LHCN-M2 (cell line): ENCODE measurements at regions not wholly inside any gene's neighbourhood (a gene's known extent, or its start where the extent isn't known, plus 50 kb on each side); places are given as distances from the start of the nearest gene placed in this dataset.
A peak's percentile ranks its signal among the peaks of the same experiment; 100 is the strongest.
"Not testable (repeated sequence)": the region's sequence is repeated elsewhere in the genome, so short reads cannot be mapped to it uniquely, and the experiment has no call there.

ENCODE experiments used
- DNase-seq: peaks from one replicate; pipeline ENCODE4 v3.0.0-alpha.2; 2012; ENCODE audit warnings: low read depth

DNA sequence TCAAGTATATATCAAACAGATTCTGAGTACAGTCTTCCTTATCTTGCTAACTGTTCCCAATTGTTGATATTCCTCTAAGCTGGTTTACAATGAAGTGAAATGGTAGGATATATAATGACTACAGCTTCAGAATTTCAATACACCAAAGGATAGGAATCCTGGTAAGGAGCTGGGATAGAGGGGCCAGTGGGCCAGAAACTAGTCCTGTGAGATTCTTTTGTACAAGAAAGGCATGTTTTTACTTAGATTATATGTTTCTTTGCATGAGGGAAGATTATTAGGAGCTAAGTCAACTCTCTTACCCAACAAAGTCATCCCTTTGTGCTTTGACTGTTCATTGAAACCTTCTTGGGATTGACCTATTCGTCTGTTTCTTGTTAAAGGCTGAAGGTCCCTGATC is 435.7 kb downstream of the PLK2 start:
- no peak for DNase-seq

DNA sequence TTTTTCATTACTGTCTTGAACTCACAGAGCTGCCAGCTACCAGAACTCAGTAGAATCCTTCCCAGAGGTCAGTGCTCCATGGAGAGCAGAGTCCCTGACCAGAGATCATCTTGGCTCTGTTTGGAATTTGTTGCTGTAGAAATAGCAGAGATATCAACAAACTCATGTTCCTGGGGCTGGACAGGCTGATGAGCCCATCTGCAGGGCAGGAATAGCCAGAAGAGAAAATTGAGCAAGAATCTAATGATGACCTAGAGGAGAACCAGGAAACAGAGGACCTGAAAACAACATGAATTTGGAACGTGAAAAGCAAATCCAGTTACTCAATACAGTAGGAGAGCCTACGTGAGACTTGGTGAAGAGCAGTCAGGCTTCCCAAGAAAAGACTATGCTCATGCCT is 437.8 kb downstream of the PLK2 start:
- no peak for DNase-seq

DNA sequence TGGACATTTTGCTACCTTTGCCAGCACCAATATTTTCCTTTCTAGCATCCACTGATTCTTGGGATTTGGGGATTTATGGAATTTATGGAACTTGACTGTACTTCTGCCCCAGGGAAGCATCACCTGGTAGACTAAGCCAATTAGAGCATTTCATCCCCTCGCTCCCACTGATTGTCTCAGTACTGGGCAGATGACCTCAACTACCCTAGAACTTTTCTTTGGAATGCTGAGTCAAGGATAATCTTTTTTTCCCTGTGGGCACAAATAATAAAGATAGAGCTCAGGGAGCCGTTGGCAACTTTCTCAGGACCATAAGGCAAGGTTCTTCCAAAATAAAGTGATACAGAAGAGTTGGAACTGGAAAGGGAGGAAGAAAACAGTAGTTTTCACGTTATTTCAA is 438.4 kb downstream of the PLK2 start:
- no peak for DNase-seq

DNA sequence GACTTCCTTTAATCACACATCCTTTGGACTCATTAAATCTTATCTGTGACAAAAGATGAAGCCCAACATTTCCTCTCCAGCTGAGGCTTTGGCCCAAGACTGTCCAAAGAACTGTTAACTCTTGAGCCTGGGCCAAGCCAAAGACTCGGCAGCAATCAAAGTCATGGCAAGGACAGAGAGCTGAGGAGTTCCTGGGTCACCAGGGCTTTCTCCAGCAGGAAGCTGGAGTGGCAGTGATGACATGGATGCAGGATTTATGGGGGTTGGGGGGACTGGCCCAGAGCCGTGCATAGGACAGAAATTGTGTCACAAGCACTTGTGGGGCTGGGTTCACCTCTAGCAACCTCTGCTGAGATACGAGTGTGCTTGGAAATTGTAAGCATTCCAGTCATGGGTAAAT is 440.3 kb downstream of the PLK2 start:
- no peak for DNase-seq

DNA sequence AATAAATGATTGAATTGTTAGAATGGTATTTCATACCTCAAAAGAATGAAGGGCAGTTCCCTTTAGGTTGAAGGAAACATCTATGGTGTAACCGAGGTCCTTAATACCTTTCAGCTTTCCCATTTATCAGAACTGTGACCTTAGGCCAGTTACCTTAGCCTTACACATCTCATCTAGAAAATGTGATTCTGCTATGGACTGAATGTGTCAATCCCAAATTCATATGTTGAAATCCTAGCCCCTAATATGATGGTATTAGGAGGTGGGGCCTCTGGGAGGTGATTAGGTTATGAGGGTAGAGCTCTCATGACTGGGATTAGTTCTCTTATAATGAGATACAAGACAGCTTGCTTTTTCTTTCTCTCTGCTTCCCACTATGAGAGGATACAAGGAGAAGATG is 441.9 kb downstream of the PLK2 start:
- DNase-seq, result no peak

DNA sequence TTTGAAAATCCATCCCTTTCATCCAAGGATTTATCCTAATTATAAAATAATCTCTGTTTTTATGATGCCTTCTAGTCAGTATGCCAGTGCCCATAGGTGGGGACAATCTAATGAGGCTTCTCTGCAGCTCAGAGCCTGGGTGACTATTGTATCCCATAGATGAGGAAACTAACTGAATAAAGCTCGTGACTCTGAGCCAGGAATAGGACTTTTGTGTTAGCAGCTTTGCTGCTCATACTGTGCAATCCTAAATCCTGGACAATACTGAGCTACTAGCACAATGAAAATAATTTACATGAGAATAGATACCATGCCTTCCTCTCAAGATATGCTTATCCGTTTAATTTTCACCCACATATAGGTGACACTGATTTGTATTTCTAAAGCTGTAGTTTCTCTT is 443.0 kb downstream of the PLK2 start:
- no peak for DNase-seq

DNA sequence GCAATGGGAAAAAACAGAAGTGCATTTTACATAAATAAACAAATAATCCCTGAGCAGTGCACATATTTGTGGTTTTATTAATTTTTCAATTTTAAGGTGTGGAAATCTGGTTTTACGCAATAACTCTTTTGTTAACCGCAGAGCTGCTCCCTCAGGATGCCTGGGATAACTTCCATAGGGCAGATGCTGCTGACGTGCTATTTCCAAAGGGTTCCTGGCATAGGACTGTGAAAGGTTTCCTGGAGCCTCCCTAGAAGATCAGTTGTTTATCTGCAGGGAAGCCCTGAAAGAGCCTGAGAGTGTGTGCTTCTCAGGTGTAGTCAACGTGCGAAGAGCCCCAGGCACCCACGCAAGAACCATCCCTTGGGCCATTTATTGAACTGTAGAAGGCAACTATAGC is 443.5 kb downstream of the PLK2 start:
- DNase-seq, result peak; percentile 79

DNA sequence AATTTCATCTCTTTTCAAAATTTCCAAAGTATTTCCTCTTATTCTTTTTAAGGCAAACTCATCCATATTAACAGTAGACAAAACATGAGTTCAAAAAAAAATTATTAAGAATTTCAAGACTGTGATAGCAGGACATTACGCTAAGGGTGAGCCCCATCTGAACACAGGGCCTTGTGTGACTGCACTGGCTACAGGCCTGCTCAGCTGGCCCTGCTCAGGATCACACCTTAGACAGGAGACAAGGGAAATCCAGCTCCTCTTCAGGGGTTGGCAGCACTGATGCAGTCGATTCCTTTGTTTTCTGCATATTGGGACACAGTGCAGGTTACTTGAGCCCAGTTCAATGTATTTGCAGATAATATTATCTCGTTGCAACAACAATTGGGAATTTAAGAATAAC is 444.7 kb downstream of the PLK2 start:
- DNase-seq, result no peak

DNA sequence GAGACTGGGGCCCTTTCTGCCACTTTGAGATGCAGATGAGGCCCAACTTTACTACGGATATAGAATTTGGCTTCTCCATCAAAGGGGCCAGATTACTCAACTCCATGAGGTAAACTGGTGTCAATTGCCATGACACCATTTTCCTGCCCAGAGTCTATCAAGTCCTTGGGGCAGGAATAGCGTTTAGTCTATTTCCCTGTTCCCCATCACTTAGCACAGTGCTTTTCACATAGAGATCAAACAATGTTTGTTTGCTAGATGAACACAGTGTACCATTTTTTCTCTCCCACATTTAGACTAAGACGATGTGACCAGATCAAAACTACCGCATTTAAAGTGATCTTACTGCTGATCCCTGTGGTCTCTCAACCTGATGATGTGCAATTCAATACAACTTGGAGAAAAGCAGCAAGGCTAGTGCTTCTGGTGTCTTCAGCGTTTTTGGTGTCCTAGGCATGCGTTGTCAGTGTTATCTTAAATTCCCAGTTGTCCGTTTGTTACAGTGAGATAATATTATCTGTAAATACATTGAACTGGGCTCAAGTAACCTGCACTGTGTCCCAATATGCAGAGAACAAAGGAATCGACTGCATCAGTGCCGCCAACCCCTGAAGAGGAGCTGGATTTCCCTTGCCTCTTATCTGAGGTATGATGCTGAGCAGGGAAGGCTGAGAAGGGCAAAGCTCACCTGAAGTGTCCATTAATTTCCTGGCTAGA is 446.2 kb downstream of the PLK2 start:
- DNase-seq, result no peak

DNA sequence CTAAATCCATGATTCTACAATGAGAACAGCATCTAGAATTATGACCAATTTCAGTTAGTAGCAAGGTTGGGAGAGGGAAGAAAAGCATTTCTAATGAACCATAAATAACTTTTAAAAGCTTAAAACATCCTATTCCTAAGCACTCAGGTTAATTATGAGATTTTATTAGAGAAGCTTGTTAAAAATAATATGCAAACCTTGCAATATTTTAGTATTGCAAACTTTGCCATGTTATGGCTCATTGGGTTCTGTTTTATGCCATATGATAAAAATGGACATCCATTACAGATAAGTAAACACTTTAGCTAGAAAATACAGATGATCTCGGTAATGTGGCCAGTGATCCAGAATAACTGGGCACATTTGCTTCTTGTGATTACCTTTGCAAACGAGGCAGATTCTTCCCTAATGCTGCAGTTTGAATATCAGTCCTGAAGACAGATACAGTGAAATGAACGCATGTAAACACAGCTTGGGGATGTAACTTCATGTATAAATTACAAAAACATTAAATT is 447.0 kb downstream of the PLK2 start:
- no peak for DNase-seq

DNA sequence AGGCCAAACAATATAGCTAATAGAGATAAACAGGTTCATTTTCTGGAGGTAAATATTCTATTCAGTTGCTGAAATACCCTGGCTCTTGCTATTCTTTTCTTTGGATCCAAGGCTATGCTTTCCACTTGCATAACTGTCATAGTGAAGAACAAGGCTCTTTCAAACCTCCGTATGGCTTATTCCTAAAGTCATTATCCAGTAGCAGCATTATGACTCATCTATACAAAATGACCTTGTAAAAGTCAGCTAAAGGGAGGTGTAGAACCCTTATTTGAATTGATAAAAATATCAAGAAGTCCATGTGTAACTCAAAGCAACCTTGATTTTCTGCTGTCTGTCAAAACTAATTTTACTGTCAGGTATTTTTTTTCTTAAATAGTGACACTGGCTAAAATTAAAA is 447.8 kb downstream of the PLK2 start:
- peak; percentile 40 for DNase-seq

DNA sequence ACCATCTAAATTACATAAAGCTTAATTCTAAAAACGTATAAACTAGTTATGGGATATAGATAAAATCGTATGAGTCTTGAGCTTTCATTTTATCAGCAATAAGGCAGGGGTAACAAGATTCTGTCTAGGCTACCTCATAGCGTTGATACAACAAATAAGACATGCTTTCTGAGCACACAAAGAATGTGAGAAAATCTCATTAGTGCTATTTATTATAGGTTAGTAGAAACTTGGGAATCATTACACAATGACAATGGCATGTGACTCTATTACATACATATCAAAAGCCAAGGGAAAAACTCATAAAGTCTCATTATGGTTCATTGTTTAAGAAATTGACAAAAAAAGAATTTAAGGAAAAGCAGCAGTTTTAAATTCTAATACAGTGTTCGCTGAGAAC is 448.6 kb downstream of the PLK2 start:
- DNase-seq, result no peak

DNA sequence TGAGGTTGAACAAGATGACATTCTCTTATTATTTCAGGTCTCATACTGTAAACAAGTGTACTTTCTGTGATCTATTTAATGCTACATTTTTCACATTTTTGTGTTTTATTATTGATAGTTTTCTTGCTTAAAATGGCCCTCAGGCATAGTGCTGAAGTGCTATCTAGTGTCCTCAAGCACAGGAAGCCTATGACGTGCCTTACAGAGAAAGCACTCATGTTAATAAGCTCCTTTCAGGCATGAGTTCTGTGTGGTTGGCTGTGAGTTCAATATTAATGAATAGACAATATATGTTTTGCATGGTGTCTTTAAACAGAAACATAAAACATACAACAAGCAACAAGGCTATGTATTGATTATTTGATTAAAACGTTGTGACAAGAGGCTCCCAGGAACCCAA is 450.1 kb downstream of the PLK2 start:
- DNase-seq, result no peak

DNA sequence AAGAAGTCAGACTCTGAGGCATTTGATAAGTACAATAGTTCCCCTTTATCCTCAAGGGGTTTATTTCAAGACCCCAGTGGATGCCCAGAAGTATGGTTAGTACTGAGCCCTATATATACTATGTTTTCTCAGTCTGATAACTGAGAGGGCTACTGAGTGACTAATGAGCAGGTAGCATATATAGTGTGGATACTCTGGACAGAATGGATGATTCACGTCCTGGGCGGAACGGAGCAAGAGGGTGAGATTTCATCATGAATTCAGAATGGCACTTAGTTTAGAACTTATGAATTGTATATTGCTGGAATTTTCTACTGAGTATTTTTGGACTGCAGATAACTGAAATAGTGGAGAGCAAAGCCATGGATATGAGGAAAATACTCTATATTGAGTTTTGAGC is 457.6 kb downstream of the PLK2 start:
- DNase-seq, result peak; percentile 26

DNA sequence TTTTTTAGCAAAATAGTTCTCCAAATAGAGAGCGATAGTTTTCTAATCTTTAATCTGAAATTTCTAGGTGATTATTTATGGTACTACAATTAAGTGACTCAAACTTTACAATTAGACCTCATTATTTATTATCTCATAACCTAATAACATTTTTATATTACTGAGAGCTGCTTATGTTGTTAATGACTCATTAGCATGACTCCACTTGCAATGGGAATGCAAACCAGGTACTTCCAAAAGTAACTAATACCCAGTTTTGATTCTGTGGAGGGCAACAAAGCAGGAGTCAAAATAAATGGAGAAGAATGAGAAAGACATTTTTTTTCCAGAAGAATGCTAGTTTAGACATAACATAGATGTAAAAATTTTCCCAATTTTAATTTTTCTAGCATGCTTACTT is 466.0 kb downstream of the PLK2 start:
- no peak for DNase-seq

DNA sequence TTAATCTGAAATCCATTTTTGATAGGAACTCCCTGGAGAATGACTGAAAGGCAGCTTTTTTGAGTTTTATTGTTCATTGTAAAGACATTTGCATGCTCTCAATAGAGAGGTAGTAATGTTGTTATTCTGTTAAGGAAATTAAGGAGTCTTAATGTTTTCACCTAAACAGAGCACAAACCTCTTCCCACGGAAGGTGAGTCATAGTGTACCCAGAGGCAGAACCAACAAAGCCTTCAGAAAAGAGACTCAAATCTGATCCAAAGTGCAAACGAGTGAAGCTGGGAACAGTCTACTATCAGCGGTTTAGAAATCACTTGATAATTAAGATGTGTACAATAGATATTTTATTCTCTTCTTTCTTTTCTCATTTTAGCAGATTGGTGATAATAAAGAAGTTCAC is 470.5 kb downstream of the PLK2 start:
- peak; percentile 46 for DNase-seq

DNA sequence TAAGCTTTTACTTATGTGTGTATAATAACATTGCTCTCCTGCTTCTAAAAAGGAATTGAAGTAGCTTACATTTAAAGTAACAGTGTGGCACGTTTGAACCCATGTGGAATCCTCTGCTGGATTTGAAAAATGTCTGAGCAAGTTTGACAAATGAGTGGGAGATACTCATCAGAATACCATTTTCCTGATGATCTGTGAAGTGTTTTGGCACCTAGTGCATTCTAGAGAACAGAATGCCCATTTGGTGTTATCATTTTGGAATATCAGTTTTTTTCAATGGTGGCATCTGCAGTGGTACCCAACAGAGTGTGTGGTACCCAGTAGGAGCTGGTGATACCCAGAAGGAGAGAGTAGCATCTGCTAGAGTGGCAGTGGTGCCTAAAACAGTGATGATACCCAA is 471.1 kb downstream of the PLK2 start:
- DNase-seq, result no peak

DNA sequence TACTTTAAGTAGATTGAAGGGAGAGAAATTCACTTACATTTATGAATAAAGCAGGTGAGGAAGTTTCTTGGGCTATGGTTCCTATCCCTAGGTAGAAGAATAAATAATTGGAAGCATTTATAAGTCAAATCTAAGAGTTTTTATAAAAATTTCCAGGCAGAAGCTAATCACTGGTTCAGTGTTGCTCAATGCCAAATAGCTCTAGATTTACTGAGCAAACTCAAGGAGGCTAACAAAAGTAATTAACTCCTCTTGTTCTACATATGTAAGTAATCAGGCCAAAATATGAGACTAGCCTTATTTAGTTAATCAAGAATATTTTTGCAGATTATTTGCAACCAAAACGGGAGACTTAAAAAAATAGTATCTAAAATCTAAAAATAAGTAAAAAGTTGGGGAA is 472.3 kb downstream of the PLK2 start:
- no peak for DNase-seq

DNA sequence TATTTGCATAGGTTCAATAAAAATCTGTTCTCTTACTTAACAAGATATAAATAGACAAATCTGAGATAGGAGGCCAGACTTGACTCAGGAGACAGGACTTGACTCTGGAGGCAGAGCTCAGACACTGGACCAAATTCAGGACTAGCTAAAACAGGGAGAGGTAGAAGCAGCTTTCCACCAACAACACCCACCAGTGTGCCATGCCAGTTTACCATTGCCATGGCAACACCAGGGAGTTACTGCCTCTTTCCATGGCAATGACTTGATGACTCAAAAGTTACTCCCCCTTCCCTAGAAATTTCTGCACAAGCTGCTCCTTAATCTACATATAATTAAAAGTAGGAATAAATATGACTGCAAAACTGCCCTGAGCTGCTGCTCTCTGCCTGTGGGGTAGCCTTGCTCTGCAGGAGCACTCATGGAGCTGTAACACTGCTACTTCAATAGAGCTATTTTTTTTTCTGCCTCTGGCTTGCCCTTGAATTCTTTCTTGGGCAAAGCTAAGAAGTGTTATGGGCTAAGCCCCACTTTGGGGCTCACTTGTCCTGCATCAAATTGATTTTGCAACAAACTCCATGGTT is 473.0 kb downstream of the PLK2 start:
- DNase-seq, result peak; percentile 72

DNA sequence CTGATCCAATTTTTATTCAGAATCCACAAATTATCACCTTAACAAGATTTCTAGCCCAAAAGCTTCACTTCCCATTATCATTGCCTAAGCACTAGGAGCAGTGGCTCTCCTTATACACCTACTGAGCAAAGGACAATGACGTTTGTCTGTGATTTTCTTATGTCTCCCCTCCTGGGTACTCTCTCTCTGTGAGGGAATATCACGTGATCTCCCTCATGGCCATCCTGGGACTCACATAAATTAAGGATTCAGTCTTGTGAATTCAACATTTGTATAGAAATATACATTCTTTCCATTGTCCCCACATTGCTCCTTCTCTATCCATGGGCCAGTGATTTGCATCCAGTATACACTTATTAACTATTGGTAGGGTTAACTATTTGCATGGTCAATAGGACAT is 476.5 kb downstream of the PLK2 start:
- no peak for DNase-seq

DNA sequence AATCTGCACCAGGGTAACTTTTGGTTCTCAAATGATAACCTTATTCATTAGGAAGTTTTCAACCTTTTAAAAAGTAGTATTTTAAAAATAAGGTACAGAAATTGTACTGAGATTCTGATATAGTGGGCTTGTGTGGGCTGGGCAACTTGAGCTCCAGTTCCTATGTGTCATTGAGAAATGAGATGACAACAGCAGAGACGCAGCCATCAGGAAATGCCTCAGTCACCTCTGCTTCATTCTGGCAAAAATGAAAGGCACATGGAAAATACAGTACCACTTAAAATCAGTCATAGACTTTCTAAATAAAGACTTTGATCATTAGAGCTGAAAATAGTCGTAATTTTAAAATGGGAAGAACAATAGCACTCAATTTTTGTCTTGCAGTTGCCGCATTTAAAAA is 480.2 kb downstream of the PLK2 start:
- no peak for DNase-seq

DNA sequence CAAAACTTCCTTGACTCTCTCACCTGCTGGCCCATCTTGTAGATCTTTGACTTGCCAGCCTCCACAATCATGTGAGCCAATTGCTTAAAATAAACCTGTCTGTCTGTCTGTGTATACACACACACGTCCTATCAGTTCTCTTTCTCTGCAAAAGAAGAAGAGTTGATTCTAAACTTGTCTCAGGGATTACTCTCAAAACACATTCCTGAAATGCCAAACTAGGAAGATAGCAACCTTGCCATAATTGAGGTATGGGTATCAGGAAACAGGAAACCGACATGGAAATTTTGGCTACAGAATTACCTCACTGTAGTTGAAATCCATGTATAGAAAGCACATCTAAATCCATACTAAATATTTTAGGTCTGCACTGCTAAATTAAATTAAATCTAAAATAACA is 483.4 kb downstream of the PLK2 start:
- DNase-seq, result no peak

DNA sequence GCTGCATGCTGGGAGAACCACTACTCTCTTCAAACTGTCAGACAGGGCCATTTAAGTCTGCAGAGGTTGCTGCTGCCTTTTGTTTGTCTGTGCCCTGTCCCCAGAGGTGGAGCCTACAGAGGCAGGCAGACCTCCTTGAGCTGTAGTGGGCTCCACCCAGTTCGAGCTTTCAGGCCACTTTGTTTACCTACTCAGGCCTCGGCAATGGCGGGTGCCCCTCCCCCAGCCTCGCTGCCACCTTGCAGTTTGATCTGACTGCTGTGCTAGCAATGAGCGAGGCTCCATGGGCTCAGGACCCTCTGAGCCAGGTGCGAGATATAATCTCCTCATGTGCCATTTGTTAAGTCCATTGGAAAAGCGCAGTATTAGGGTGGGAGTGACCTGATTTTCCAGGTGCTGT is 487.8 kb downstream of the PLK2 start:
- not testable (repeated sequence) for DNase-seq

DNA sequence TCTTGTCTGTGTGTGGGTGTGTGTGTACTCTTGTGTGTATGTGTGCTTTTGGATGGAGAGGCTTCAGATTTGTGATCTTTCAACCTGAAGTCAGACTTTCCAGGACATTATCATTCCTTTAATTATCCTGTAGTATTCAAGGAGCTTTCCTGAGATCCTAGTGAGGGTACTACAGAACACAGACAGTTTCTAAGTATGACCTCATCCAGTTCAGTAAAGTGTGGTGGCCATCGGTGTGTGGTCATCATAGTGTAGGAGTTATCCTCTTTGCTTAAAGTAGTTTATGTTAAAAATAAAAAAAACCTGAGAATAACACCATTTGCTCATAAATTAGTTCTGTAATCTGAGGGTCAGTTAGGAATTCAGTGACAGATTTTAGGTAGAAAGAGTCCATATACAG is 478.0 kb upstream of the ACTBL2 start:
- no peak for DNase-seq
